H4 (cell line): ENCODE measurements at regions not wholly inside any gene's neighbourhood (a gene's known extent, or its start where the extent isn't known, plus 50 kb on each side); places are given as distances from the start of the nearest gene placed in this dataset.
"Not testable (repeated sequence)": the region's sequence is repeated elsewhere in the genome, so short reads cannot be mapped to it uniquely, and the experiment has no call there.

Experiments
- DNase-seq: peaks from one replicate; pipeline ENCODE4 v3.0.0-alpha.2; 2015; ENCODE audit warnings: low spot score

- no peak for DNase-seq
Observed at GRCh38 chr3:127520993-127521392, 69.5 kb downstream of the TPRA1 start.

GRCh38 chr3:127518456-127519081 lies 72.0 kb downstream of the TPRA1 start:
- DNase-seq = no peak

GRCh38 chr3:127512256-127512655 lies 78.3 kb downstream of the TPRA1 start:
- DNase-seq = no peak

- DNase-seq = no peak
Observed at GRCh38 chr3:127501177-127501576, 89.4 kb downstream of the TPRA1 start.

GRCh38 chr3:127497676-127498075 lies 92.9 kb downstream of the TPRA1 start:
- no peak for DNase-seq

- no peak for DNase-seq
Observed at GRCh38 chr3:127497166-127497565, 93.4 kb downstream of the TPRA1 start.

- no peak for DNase-seq
Observed at GRCh38 chr3:127495821-127496655, 94.5 kb downstream of the TPRA1 start.

- no peak for DNase-seq
Observed at GRCh38 chr3:127493924-127494646, 96.4 kb downstream of the TPRA1 start.

GRCh38 chr3:127492426-127492825 lies 98.1 kb downstream of the TPRA1 start:
- no peak for DNase-seq

GRCh38 chr3:127491909-127492308 lies 98.6 kb downstream of the TPRA1 start:
- DNase-seq = no peak

- DNase-seq = no peak
Observed at GRCh38 chr3:127491323-127491722, 99.2 kb downstream of the TPRA1 start.

GRCh38 chr3:127491024-127491305 lies 99.6 kb downstream of the TPRA1 start:
- DNase-seq = not testable (repeated sequence)

GRCh38 chr3:127490271-127491023 lies 100.1 kb downstream of the TPRA1 start:
- DNase-seq = no peak

- no peak for DNase-seq
Observed at GRCh38 chr3:127489357-127489756, 101.2 kb downstream of the TPRA1 start.

- no peak for DNase-seq
Observed at GRCh38 chr3:127488740-127489139, 101.8 kb downstream of the TPRA1 start.

- no peak for DNase-seq
Observed at GRCh38 chr3:127488141-127488672, 102.3 kb downstream of the TPRA1 start.

GRCh38 chr3:127487196-127487595 lies 103.3 kb downstream of the TPRA1 start:
- DNase-seq = no peak

- no peak for DNase-seq
Observed at GRCh38 chr3:127486321-127486944, 104.1 kb downstream of the TPRA1 start.

- DNase-seq = no peak
Observed at GRCh38 chr3:127485396-127486170, 105.0 kb downstream of the TPRA1 start.

- peak; percentile 38 for DNase-seq
Observed at GRCh38 chr3:127484601-127485388, 105.7 kb downstream of the TPRA1 start.
